ENCODE measurements at regions not wholly inside any gene's neighbourhood (a gene's known extent, or its start where the extent isn't known, plus 50 kb on each side); places are given as distances from the start of the nearest gene placed in this dataset.

- intact Hi-C loops (cut with micrococcal nuclease) = no loop called here
Observed at GRCh38 chr14:98893675-98894074, 378.3 kb downstream of the BCL11B start.

GRCh38 chr14:98894600-98894999 lies 377.4 kb downstream of the BCL11B start:
- no peak for DNase-seq (ENCODE audit: low spot score)
- no peaks in the 10 kb centered on the region for H3K36me3 Mint-ChIP-seq (ENCODE audit: low read depth)
- H3K4me3 Mint-ChIP-seq = no peak overlapping the region
- H3K27ac Mint-ChIP-seq = no peak overlapping the region
- peaks cover 5% of the 10 kb centered on the region for H3K9me3 Mint-ChIP-seq
- H3K27me3 Mint-ChIP-seq (ENCODE audit: insufficient read depth) = no peaks in the 10 kb centered on the region
- intact Hi-C loops (cut with micrococcal nuclease) = no loop called here
- H3K4me1 Mint-ChIP-seq (ENCODE audit: low read depth) = no peaks in the 10 kb centered on the region

More at GRCh38 chr14:98893675-98894074, 378.3 kb downstream of the BCL11B start:
- no peak for DNase-seq (ENCODE audit: low spot score)
- Mint-ChIP-seq H3K9me3 (peaks cover 7% of the 10 kb centered on the region), H3K27me3 (ENCODE audit: insufficient read depth) (peaks cover 4% of the 10 kb centered on the region), H3K27ac (no peak overlapping the region), H3K36me3 (ENCODE audit: low read depth) (no peaks in the 10 kb centered on the region), H3K4me1 (ENCODE audit: low read depth) (no peaks in the 10 kb centered on the region), H3K4me3 (no peak overlapping the region)

- Mint-ChIP-seq H3K4me1 (ENCODE audit: low read depth) (no peaks in the 10 kb centered on the region), H3K27me3 (ENCODE audit: insufficient read depth) (no peaks in the 10 kb centered on the region), H3K9me3 (peaks cover 5% of the 10 kb centered on the region), H3K36me3 (ENCODE audit: low read depth) (no peaks in the 10 kb centered on the region), H3K4me3 (no peak overlapping the region), H3K27ac (no peak overlapping the region)
- intact Hi-C loops (cut with micrococcal nuclease) = no loop called here
- DNase-seq (ENCODE audit: low spot score) = no peak
Observed at GRCh38 chr14:98896449-98896848, 375.5 kb downstream of the BCL11B start.

- H3K9me3 Mint-ChIP-seq = peaks cover 5% of the 10 kb centered on the region
- H3K27ac Mint-ChIP-seq = no peak overlapping the region
- no peaks in the 10 kb centered on the region for H3K27me3 Mint-ChIP-seq (ENCODE audit: insufficient read depth)
- H3K4me1 Mint-ChIP-seq (ENCODE audit: low read depth) = no peaks in the 10 kb centered on the region
- no peak for DNase-seq (ENCODE audit: low spot score)
- H3K36me3 Mint-ChIP-seq (ENCODE audit: low read depth) = no peaks in the 10 kb centered on the region
- intact Hi-C loops (cut with micrococcal nuclease) = no loop called here
- no peak overlapping the region for H3K4me3 Mint-ChIP-seq
Observed at GRCh38 chr14:98897605-98898309, 374.2 kb downstream of the BCL11B start.

GRCh38 chr14:98899441-98899840 lies 372.6 kb downstream of the BCL11B start:
- Mint-ChIP-seq H3K27me3 (ENCODE audit: insufficient read depth) (peaks cover 7% of the 10 kb centered on the region), H3K9me3 (peaks cover 5% of the 10 kb centered on the region), H3K4me3 (no peak overlapping the region), H3K4me1 (ENCODE audit: low read depth) (no peaks in the 10 kb centered on the region), H3K36me3 (ENCODE audit: low read depth) (no peaks in the 10 kb centered on the region), H3K27ac (no peak overlapping the region)
- intact Hi-C loops (cut with micrococcal nuclease) = no loop called here
- DNase-seq (ENCODE audit: low spot score) = no peak

- Mint-ChIP-seq H3K4me3 (no peak overlapping the region), H3K9me3 (peaks cover 5% of the 10 kb centered on the region), H3K27me3 (ENCODE audit: insufficient read depth) (peaks cover 7% of the 10 kb centered on the region), H3K4me1 (ENCODE audit: low read depth) (no peaks in the 10 kb centered on the region), H3K36me3 (ENCODE audit: low read depth) (no peaks in the 10 kb centered on the region), H3K27ac (no peak overlapping the region)
- intact Hi-C loops (cut with micrococcal nuclease) = no loop called here
- no peak for DNase-seq (ENCODE audit: low spot score)
Observed at GRCh38 chr14:98900236-98900635, 371.8 kb downstream of the BCL11B start.

DNA sequence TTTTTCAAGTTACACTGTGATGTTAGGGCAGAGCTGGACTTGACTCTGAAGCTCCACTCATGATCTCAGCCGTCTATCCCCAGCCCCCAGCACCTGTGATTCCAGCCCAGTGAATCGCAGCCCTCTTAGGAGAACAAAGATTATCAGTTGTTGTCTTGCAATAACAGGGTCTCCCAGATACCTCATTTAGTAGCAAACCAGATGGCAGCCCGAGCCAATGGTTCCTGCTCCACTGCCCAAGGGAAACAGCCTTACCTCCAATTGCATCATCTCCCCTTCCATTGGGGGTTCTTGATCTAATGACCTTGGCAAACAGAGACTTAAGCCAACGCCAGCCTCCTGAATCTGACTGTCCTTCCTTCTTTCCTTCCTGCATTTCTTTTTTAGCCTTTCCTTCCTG lies 371.2 kb downstream of the BCL11B start:
- H3K27ac Mint-ChIP-seq = no peak overlapping the region
- H3K4me1 Mint-ChIP-seq (ENCODE audit: low read depth) = no peaks in the 10 kb centered on the region
- intact Hi-C loops (cut with micrococcal nuclease) = no loop called here
- peaks cover 5% of the 10 kb centered on the region for H3K9me3 Mint-ChIP-seq
- H3K4me3 Mint-ChIP-seq = no peak overlapping the region
- no peaks in the 10 kb centered on the region for H3K36me3 Mint-ChIP-seq (ENCODE audit: low read depth)
- no peak for DNase-seq (ENCODE audit: low spot score)
- H3K27me3 Mint-ChIP-seq (ENCODE audit: insufficient read depth) = peaks cover 7% of the 10 kb centered on the region

DNA sequence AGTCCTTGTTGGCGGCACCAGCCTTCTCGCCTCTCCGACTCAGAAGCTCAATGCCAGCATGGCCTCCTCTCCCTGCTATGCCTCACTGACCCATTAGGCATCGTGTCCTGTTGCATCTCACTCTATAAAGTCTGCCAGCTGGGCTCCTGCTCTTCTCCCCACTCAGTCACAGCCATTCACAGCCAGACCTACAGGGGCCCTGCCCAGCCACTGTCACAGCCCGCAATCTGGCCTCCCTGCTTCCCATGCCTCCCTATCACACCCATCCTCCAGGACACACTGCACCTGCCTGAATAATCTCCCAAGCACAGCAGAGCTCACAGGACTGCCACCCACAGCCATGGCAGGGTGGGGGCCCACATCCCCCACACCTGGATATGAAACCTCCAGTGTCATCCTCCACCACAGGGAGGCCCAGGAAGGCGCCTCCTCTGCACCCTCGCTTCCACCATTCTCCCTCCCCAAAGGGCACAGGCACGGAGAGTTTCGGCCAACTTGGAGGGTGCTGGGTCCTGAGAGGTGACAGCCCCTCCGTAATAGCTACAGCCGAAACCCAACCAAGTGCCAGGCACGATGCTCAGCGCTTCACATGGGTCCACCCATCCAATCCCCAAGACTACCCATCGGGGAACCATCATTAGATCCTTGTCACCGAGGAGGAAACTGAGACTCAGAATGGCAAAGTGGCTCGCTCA lies 370.3 kb downstream of the BCL11B start:
- Mint-ChIP-seq H3K9me3 (peaks cover 5% of the 10 kb centered on the region), H3K27me3 (ENCODE audit: insufficient read depth) (peaks cover 7% of the 10 kb centered on the region), H3K27ac (no peak overlapping the region), H3K4me1 (ENCODE audit: low read depth) (no peaks in the 10 kb centered on the region), H3K4me3 (no peak overlapping the region), H3K36me3 (ENCODE audit: low read depth) (no peaks in the 10 kb centered on the region)
- no peak for DNase-seq (ENCODE audit: low spot score)
- intact Hi-C loops (cut with micrococcal nuclease) = no loop called here

GRCh38 chr14:98903371-98903770 lies 368.6 kb downstream of the BCL11B start:
- Mint-ChIP-seq H3K4me3 (no peak overlapping the region), H3K36me3 (ENCODE audit: low read depth) (no peaks in the 10 kb centered on the region), H3K27me3 (ENCODE audit: insufficient read depth) (peaks cover 7% of the 10 kb centered on the region), H3K9me3 (no peaks in the 10 kb centered on the region), H3K27ac (no peak overlapping the region), H3K4me1 (ENCODE audit: low read depth) (no peaks in the 10 kb centered on the region)
- intact Hi-C loops (cut with micrococcal nuclease) = no loop called here
- no peak for DNase-seq (ENCODE audit: low spot score)

- Mint-ChIP-seq H3K9me3 (no peaks in the 10 kb centered on the region), H3K4me1 (ENCODE audit: low read depth) (no peaks in the 10 kb centered on the region), H3K27ac (no peak overlapping the region), H3K36me3 (ENCODE audit: low read depth) (no peaks in the 10 kb centered on the region), H3K4me3 (no peak overlapping the region), H3K27me3 (ENCODE audit: insufficient read depth) (peaks cover 7% of the 10 kb centered on the region)
- no peak for DNase-seq (ENCODE audit: low spot score)
- intact Hi-C loops (cut with micrococcal nuclease) = no loop called here
Observed at GRCh38 chr14:98904677-98905076, 367.3 kb downstream of the BCL11B start.

- DNase-seq (ENCODE audit: low spot score) = no peak
- Mint-ChIP-seq H3K4me1 (ENCODE audit: low read depth) (peaks cover 1% of the 10 kb centered on the region), H3K27ac (no peak overlapping the region), H3K9me3 (no peaks in the 10 kb centered on the region), H3K4me3 (no peak overlapping the region), H3K27me3 (ENCODE audit: insufficient read depth) (peaks cover 9% of the 10 kb centered on the region), H3K36me3 (ENCODE audit: low read depth) (no peaks in the 10 kb centered on the region)
- intact Hi-C loops (cut with micrococcal nuclease) = no loop called here
Observed at GRCh38 chr14:98906123-98906995, 365.6 kb downstream of the BCL11B start.

- Mint-ChIP-seq H3K4me1 (ENCODE audit: low read depth) (peaks cover 10% of the 10 kb centered on the region), H3K4me3 (no peak overlapping the region), H3K27me3 (ENCODE audit: insufficient read depth) (peaks cover 9% of the 10 kb centered on the region), H3K36me3 (ENCODE audit: low read depth) (no peaks in the 10 kb centered on the region), H3K9me3 (no peaks in the 10 kb centered on the region), H3K27ac (no peak overlapping the region)
- no peak for DNase-seq (ENCODE audit: low spot score)
- intact Hi-C loops (cut with micrococcal nuclease) = no loop called here
Observed at GRCh38 chr14:98907271-98907670, 364.7 kb downstream of the BCL11B start.

GRCh38 chr14:98908050-98908449 lies 363.9 kb downstream of the BCL11B start:
- intact Hi-C loops (cut with micrococcal nuclease) = no loop called here
- Mint-ChIP-seq H3K9me3 (no peaks in the 10 kb centered on the region), H3K4me1 (ENCODE audit: low read depth) (peaks cover 18% of the 10 kb centered on the region), H3K4me3 (no peak overlapping the region), H3K27ac (no peak overlapping the region), H3K36me3 (ENCODE audit: low read depth) (no peaks in the 10 kb centered on the region), H3K27me3 (ENCODE audit: insufficient read depth) (peaks cover 9% of the 10 kb centered on the region)
- DNase-seq (ENCODE audit: low spot score) = no peak
